Right lobe of liver (tissue), 4 donors: ENCODE measurements at regions not wholly inside any gene's neighbourhood (a gene's known extent, or its start where the extent isn't known, plus 50 kb on each side); places are given as distances from the start of the nearest gene placed in this dataset.

Experiments
- CTCF ChIP-seq, 4 donors: fragments of 200-600 bp in 3 of 4; fragments of 450-650 bp in 1 of 4; IDR thresholded peaks; one replicate each; pipeline versions ENCODE4 v1.5.1 to v1.8.0; 2016 to 2022; ENCODE audit warnings: antibody characterized with exemption in 4 of 4, mild to moderate bottlenecking in 2 of 4
- POLR2A ChIP-seq: fragments of 450-650 bp; IDR thresholded peaks from one replicate; pipeline ENCODE4 v1.6.1; 2017; ENCODE audit warnings: antibody characterized with exemption, mild to moderate bottlenecking
- donor health status: DM: no; HTN: no; CAD: no.
- donor health status: DM: no; HTN: no; CAD: no.
- donor health status: DM: no; HTN: yes; CAD: no.

GRCh38 chr17:77306048-77306789 lies 165.4 kb downstream of the SEC14L1 start:
- TF ChIP-seq CTCF (IDR thresholded peaks at IDR 0.05): no peak
- TF ChIP-seq POLR2A: no peak
